Left forelimb (tissue), 1 donor: ENCODE measurements at regions not wholly inside any gene's neighbourhood (a gene's known extent, or its start where the extent isn't known, plus 50 kb on each side); places are given as distances from the start of the nearest gene placed in this dataset.

ENCODE experiments used
- DNase-seq: peaks from one replicate; pipeline ENCODE4 v3.0.0-alpha.2; 2018; ENCODE audit warnings: low spot score

DNA sequence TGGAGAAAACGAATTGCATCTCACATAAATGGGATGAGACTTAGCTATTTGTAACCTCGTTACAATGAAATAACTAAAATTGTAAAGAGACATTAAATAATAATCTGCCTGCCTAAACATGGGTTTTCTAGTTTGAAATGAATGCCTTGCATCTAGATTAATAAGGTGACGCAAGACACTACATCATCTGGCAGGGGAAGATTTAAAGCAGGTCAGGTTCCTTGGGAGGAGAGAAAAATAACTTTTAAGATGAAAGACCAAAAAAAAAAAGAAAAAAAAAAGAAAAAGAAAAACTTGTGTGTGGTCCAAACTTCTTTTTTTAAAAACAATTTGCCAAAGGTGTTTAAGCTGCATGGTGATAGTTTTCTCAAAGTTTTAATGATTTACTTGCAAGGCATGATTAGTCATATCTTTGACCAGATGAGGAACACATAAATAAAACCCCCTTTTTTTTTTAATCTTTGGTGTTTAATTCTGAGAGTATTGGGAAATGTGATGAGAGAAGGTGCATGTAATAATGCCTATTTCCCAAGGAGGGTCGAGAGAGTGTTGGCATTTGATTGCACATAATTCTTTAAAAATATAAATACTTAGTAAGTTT lies 122.9 kb upstream of the ADAMTSL1 start:
- no peak for DNase-seq

DNA sequence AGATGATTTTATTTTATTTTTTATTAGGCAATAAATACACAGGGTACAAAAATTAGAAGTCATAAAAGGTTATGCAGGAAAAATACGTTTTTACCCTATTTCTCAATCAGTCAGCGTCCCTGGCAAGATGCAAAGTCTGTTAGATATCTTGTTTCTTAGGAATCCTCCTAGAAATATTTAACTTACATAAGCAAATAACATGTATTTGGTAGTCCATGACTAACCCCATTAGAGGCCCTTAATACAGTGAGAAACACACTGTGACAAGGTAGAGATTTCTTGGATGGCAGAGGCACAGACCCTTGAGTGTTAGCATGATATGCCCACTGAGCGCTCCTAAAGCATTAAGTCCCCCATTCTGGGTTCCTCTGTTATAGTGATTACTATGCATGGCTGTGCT lies 121.2 kb upstream of the ADAMTSL1 start:
- no peak for DNase-seq

DNA sequence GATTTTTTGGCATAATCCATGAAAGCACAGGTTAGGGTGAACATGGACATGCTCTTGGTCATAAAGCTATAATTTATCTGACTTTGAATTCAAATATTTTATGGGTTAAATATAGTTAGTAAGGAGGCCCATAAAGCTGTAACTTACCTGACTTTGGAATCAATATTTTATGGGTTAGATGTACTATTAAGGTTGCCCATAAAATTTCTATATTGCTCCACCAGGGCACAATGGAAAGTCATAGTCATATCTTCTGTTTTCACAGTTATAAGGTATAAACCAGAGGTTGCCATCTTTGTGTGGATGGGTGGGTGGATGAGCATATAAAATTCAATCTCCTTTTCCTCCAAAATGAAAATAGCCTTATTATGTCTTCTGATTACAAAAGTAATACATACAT lies 120.5 kb upstream of the ADAMTSL1 start:
- no peak for DNase-seq

DNA sequence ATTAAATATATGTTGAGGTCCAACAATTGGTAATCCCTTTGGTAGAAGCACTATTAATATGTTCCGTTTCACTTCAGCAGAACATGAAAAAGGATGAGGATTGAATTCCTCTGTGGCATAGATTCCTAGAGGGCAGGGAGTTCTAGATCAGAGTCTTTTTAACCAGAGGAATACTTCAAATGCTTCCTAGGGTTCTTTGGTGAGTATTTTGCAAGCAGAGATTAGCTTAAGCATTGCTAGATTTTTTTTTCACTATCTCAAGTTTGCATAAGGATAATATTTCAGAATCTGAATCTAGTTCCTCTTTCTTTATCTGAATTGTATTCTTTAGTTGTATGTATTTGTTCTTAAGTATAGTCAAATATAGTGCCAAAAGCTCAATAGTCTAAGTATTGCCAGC lies 116.6 kb upstream of the ADAMTSL1 start:
- DNase-seq = no peak

DNA sequence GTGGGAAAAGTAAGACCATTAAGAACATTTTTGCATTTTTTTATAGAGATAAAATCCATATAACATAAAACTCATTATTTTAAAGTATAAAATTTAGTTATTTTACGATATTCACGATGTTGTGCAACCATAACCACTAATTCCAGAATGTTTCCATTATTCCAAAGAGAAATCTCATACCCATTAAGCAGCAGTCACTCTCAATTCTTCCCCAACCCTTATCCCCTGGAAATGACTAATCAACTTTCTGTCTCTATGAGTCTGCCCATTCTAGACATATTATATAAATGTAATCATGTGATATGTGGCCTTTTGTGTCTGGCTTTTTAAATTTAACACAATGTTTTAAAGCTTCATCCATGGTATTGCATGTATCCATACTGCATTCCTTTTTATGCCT lies 115.6 kb upstream of the ADAMTSL1 start:
- no peak for DNase-seq

DNA sequence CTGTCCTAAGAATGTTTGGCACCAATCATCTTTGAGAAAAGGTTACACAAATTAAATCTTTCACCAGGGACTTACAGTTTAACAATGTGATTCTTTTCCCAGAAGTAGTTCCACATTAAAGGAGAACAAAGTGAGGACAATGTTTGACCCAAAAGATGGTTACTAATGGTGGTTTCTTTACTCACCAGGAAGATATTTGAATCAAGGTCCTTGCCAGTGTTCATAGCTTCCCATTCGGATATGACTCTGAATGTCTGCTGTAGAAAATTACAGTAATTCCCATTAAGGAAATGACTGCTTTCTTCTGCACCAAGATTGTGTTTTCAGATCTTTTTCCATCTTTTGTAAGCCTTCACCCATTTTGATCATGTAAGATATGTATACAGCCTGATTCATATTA lies 114.6 kb upstream of the ADAMTSL1 start:
- DNase-seq = no peak

DNA sequence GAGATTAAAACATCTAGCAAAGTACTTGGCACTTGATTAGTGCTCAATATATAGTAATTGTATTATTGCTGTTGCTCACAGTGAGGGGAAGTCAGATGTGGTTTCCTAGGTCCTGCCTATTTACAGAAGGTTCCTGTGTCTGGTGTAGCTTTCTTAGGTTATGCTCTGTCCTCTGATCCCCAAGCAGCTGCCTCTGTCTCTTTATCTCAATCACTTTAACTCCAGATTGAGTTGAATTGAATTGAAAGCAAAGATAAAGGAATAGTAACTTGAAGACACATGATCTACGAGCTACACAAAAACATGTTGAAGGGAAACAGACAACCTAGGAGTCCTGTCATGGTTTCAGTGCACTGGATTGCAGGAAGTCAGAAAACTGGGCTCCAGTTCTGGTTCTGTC lies 113.9 kb upstream of the ADAMTSL1 start:
- no peak for DNase-seq

DNA sequence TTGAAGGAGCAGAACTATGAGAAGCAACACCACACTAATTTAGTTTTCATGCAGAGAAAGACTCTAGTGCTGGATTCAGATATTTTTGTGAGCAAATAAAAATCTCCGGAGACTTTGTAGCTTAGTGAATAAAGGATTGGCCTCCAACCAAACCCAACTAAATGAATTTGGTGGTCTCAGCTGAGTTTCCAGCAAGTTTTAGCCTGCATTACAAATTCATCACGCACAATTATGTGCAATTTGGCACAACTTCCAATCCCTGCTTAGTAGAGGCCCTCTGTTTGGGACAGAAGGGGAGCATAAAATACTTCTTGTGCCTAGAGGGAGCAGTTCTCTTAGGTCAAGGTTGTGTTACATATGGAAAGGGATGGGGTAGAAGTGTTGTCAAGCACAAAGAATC lies 112.3 kb upstream of the ADAMTSL1 start:
- no peak for DNase-seq

DNA sequence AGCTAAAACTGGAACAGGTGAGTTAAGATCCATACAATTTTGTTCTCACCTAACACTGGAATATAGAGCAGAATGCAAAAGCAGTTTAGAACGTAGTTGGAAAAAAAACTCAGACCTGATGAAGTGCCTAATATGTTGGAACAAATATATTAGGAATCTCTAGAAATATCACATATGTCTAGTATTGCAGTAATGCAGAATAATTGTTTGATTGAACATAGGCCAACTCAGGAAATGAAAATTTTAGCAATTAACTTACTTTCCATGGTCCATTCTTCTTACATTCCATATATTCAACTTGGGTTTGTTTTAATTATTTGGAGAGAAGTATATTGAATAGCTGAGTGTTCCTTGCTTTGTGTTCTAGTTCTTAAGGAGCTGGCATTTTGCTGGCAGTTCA lies 111.8 kb upstream of the ADAMTSL1 start:
- no peak for DNase-seq

DNA sequence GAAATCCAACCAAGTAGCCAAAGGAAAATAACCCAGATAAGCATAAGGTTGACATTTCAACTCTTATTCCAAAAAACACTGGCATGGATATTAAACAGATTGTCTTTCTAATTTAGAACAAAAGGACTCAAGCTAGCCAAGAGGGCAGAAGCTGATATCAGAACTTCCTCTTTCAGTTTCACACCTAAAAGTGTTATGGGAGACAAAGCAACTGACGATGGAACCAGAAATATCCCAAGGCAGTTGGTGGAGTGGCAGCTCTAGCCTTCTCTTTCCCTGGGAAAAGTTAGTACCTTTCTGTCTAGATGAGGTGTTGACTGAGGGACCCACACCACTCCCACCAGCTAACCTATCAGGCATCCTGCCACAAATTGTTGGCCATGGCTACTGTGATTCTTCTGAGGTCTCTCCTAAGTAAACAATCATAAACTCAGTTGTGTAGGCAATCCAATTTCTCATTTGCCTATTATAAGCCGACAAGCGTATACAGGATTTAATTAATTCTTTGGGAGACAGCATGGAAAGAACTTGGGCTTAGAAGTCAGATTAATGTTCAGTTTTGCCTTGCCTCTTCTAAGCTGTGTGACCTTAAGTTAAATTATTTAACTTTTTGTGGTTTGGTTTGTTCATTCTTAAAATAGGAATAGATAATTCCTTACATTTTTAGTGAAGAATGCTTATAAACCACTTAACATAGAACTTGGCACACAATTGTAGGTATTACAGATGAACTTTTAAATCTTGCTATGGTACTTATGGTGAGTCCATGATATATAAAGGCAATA lies 110.9 kb upstream of the ADAMTSL1 start:
- DNase-seq = no peak

DNA sequence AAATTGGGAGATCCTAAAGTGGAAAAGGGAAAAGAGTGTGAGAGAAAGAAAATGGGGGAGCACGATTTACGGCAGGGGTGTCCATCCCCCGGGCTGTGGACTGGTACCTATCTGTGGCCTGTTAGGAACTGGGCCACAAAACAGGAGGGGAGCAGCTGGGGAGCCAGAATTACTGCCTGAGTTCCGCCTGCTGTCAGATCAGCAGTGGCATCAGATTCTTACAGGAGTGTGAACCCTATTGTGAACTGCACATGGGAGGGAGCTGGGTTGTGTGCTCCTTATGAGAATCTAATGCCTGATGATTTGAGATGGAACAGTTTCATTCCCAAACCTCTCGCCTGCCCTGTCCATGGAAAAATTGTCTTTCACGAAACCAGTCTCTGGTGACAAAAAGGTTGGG lies 108.3 kb upstream of the ADAMTSL1 start:
- no peak for DNase-seq

DNA sequence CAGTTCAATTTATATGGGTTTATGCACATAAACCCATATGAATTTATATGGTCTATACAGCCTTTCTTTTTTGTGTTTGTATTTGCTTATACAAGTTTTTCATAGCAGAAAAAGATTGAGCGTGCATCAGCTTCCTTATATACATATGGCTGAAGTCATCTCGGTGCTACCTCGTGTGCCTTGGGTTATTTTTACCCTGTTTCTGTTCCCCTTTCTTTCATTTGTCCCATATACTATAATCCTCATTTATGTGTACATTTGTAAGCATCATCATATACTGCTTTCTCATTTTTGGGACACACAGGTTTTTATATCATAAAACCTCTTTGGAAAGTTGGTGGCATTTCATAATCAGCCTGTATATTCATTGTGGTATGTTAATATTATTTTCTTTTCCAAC lies 107.8 kb upstream of the ADAMTSL1 start:
- no peak for DNase-seq

DNA sequence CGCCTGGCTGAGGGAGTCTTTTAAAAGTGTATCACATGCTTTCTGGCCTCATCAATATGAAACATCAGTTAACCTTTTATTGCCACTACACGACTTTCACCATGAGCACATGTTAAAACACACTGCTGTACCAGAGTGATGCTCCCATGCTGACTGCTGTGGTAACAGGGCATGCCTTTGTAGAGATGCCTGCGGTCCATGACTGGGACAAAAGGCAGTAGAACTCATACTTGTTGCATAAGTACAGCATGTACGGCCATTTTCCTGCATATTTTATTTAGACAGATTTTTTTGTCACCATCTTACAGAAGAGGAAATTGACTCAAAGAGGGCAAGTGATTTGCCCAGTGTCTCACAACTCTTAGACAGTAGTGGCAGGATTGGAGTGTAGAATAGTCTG lies 105.7 kb upstream of the ADAMTSL1 start:
- no peak for DNase-seq

DNA sequence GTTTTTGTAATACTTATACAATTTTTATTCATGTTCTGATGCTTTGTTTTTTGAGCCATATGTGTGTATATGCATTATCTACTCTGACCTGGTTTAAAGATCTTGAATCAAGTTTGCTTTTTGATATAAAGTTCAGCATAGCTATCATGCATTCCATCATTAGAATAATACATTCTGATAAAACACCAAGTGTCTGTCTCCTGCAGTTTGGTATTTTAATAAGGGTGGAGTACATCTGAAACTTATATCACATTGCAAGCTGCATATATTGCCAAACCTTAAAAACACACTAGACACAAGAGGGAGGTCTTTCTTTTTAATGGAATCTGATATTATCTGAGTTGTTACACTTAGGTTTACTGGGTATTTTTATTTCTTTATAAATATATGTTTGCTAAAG lies 102.8 kb upstream of the ADAMTSL1 start:
- no peak for DNase-seq

DNA sequence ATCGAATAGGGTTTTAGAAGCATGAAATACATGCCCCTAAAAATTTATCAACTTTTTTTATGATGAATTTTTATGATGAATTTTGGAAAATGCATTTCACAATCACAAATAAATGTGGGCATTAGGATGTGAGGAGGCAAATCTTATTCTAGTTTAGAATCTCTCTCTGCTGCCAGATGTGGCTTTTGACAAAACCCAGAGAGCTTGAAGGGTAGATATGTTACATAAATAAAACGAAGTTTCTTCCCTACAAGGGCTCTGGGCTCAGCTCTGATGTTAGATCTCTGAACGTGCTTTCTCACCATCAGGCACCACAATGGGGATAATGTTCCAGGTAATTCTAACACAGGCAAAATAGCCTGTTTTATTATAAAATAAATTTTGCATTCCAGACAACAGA lies 102.3 kb upstream of the ADAMTSL1 start:
- DNase-seq = no peak

DNA sequence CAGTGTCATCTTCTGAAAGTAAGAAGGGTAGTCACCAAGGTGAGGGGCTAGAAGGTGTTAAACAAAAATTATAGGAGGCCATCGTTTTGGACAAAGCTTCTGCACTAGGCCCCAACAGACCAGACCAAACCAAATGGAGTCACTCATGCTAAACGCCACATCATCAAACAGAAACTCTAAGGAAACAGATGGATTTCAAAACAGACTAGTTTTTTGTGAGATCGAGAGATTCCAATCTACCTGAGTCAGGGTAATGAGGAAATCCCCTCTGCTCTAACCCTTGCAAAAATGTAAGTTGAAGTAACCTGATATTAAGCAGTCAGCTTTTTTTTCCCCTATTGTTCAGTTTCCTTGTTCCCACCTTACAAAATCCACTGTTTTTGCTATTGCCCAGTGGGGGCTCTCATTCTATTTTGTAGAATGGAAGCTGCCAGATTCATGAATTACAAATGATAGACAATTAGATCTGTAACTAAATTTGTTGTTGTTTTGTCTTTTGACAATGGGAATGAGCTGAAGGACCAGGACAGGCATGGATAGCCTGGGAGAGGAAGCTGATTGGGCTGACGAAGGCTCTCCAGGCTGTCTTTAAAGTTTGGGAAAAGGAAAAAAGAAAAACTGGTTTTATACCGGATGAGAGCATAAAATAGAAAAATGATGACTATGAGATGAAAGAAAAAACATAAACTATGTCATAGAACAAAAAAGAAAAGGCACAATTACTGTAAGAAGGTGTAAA lies 94.7 kb upstream of the ADAMTSL1 start:
- DNase-seq = no peak

DNA sequence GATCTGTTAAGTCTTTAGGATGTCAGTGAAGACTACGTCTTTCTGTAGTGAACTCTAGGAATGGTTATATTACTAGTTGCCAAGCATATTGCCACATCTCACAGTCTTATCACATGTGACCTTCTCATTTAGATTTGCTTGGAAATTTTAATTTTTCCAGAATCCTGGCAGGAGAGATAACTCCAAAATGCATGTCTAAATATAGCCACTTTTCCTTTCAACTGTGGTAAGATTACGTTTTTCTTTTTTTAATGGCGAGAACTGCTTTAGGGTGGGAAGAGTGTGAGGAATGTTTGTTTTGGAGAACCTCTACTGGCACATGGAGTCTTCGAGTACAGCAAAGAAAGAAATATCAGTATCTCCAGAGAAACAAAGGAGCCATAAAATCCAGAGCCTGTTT lies 91.7 kb upstream of the ADAMTSL1 start:
- DNase-seq = no peak

DNA sequence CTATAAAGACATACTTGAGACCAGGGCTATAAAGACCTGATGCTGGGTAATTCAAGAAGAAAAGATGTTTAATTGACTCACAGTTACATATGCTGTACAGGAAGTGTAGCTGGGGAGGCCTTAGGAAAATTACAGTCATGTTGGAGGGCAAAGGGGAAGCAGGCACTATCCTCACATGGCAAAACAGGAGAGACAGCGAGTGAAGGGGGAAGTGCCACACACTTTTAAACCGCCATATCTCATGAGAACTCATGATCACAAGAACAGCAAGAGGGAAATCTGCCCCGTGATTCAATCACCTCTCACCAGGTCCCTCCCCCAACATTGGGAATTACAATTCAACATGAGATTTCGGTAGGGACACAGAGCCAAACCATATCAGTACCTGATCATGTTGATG lies 89.9 kb upstream of the ADAMTSL1 start:
- no peak for DNase-seq

DNA sequence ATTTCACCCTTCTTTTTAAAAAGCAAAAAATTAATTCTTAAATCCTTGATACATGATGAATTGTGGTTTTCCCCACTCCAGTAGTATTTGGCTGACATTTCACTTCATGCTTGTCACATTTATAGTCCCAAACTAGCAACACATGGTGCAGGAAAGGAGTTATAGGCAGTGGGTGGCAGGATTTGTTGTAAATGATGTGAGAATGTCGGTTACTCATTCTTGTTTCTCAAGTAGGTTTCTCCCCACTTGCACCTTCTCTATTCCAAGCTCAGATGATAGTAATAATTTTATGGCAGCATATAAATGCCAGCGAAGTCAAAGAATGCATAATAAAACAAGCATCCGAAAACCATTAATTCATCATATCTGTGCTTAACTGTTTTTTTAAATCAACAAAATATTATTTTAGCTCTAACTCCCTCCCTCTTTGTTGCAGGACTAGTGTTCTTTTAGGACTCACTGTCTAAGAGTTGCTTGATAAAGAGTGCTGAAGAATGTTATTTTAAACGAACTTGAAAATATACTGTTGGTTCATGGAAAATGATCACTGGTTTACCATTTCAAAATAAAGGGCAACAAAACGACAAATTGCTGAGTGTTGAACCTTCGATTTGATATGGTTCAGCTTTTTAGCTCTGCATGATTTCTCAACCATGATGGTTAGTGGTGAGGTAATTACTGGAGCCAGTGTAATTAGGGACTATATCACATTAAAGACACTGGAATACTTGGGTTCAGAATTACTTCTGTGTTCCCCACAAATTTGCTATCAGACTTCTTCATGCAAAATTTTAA lies 88.1 kb upstream of the ADAMTSL1 start:
- DNase-seq = no peak

DNA sequence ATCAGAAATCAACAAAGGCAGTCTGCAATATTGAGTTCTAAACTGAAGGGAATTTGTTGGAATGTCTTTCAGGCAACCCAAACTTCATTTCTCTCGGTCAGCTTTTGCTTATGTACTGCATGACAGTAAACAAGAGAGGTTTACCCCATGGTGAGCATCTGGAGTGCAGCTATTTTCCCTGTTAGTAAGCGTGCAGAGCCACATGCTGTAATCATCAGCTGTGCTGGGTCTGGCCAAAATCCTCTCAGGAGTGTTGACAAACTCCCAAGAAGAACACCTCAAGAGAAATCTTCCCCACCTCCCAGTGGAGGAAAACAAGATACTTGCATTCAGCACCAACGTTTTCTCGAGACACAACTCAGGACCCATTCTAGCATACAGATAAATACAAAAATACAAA lies 83.6 kb upstream of the ADAMTSL1 start:
- no peak for DNase-seq

DNA sequence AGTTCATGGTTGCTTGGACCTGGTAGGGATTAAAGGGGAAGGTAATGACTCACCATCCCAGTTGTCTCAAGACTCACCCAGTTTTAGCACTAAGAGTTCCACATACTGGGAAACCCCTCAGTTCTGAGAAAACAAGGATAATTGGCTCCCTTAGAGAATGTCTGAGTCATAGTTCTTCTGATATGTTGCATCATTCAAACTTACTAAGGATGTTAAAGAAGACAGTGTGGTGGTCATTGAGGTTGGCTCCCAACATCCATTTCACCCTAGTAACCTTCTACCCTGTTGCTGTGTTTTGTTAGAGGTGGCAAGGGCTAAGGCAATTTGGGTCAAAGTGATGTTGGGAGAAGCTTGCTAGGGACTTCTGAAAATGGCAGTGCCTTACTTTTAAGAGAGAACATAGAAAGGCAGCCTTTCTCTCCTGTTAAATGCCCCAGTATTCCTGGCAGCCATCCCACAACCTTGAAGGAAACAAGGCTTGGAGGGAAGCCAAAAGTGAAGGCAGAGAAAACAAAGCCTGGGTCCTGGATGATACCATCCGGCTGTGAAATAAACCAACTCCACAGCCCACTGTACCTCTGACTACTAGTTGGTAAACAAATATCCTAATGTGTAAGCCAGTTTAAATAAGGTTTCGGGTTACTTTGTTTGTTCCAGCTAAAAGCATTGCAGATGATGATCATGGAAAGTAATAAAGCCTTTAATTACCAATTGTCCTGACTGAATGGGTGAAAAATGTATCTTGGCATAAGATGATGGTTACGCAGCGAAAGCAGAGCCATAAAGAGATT lies 80.4 kb upstream of the ADAMTSL1 start:
- no peak for DNase-seq

DNA sequence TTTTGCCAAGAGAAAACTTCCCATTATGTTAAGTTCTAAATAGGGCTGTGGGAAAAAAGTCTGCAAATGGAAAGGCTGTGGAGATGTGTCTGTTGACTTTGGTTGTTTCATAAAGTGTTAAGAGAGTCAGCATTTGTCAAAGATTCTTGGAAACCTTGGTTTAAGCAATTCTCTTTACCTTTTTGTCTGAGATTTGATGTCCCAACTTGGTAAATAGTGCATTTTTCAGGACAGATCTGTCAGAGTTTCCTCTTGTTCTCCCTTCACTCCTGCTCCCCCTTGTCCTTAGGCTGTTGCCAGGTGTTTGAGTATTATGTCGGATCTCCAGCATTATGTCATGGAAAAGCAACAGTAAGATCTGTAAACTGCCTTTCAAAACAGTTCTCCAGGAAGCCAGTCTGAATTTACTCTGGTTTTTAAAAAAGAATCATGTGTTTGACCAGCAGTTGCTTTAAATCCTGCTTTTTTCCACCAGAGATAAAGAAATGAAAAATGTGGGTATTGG lies 79.1 kb upstream of the ADAMTSL1 start:
- no peak for DNase-seq
